ENCODE measurements at regions not wholly inside any gene's neighbourhood (a gene's known extent, or its start where the extent isn't known, plus 50 kb on each side); places are given as distances from the start of the nearest gene placed in this dataset.

DNA sequence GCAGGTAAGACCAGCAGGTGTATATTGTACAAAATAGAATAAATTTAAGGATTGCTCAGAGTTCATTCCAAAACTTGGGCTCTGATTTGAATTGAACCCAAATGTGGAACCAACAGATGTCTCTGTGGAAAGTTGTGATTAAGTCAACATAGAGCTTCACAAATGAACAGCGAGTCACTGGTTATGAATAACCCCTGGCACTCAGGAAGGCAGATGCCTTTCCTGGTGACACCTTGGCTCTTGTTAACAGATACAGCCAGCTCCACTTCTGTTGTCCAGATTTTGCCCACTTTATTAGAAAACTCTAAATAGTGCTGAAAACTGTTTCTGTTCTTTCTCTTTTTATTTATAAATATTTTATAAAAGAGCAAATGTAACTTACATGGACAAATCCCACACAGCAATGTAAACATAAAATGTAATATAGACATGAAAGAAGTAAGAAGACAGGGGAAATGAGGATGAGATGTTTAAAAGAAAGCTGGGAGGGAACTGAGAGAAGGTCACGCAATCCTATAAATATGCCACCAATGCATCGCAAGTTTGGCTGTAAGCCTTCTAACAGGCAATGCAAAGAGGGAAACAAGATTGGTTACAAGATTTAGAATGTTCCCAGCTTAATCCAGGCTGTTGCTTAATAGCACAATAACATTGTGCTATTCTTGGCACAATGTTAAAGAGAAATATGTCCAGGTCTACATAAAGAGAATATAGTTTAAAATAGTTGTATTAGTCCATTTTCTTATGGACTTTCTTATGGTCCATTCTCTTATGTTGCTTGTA is 495.5 kb downstream of the TAFA4 start:
- Histone ChIP-seq H3K27ac (peak overlapping the region; percentile 32), H3K4me3 (no peak overlapping the region), H3K9me3 (no peaks in the 10 kb centered on the region), H3K36me3 (ENCODE audit: insufficient read depth in 1 of 2, low read depth in 1 of 2) (no peaks in the 10 kb centered on the region), H3K27me3 (ENCODE audit: insufficient read depth in 3 of 3, low read length in 2 of 3) (no peaks in the 10 kb centered on the region), H3K4me1 (no peaks in the 10 kb centered on the region)
- TF ChIP-seq, protein P1, sequence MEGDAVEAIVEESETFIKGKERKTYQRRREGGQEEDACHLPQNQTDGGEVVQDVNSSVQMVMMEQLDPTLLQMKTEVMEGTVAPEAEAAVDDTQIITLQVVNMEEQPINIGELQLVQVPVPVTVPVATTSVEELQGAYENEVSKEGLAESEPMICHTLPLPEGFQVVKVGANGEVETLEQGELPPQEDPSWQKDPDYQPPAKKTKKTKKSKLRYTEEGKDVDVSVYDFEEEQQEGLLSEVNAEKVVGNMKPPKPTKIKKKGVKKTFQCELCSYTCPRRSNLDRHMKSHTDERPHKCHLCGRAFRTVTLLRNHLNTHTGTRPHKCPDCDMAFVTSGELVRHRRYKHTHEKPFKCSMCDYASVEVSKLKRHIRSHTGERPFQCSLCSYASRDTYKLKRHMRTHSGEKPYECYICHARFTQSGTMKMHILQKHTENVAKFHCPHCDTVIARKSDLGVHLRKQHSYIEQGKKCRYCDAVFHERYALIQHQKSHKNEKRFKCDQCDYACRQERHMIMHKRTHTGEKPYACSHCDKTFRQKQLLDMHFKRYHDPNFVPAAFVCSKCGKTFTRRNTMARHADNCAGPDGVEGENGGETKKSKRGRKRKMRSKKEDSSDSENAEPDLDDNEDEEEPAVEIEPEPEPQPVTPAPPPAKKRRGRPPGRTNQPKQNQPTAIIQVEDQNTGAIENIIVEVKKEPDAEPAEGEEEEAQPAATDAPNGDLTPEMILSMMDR (IDR thresholded peaks at IDR 0.05): no peak
- 42 to 68% (median 48%) methylated on average over 3 of the region's 3 CpGs for WGBS, 3 donors
- ATAC-seq: peak; percentile 81 to 98 (median 94)
- intact Hi-C loops (cut with DNase I): no loop called here
- no peak for DNase-seq

DNA sequence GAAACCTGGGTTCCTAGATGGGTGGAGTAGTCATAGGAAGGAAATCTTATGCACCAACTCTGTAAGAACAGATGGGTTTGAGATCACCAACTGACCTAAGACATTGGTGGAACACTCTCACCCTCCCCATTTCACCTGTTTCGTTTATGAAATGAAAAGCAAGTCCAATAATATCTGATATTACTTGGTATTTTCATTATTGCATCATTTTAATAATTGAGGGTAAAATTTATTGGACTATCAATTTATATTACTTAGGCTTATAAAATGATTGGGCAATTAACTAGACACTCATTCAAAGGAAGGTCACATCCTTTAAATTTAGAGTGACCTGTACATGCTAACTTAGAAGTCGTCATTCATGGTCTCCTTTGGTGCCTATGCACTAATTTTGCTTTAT is 503.9 kb downstream of the TAFA4 start:
- intact Hi-C loops (cut with DNase I): no loop called here
- Histone ChIP-seq H3K4me3 (no peak overlapping the region), H3K9me3 (no peaks in the 10 kb centered on the region), H3K4me1 (no peaks in the 10 kb centered on the region), H3K36me3 (ENCODE audit: insufficient read depth in 1 of 2, low read depth in 1 of 2) (no peaks in the 10 kb centered on the region), H3K27me3 (ENCODE audit: insufficient read depth in 3 of 3, low read length in 2 of 3) (no peaks in the 10 kb centered on the region), H3K27ac (no peak overlapping the region)
- 79 to 81% (median 80%) methylated on average over 2 of the region's 2 CpGs for WGBS, 3 donors
- no peak for ATAC-seq
- TF ChIP-seq, protein P1 (IDR thresholded peaks at IDR 0.05): no peak
- no peak for DNase-seq

DNA sequence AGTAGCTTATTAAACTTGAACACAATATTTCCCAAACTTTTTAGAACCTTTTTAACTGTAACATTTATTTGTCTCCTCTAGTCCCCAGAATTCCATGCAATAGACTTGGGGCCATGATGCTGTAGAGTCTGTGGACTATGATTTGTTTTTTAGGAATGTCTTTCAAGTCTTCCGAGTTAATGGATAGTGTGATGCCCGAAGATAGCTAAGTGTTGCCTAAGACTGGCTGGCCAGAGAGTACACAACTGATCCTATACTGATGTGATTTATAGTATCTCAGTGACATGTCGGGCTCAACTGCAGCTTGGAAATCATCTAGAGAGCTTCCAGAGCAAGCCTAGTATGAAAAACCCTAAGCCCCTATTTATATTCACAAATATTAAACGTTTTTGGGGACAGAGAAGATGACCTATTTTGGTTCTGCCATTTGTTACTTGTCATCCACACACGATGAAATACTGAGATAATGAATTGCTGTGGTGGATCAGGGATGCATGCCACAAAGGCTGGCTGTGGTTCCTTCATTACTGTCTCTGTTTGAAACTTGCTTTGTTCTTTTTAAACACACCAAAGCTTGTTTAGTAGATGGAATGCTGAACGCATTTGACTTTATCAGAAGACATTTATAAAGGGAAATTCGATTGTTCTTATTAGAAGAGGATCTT is 507.4 kb downstream of the TAFA4 start:
- Histone ChIP-seq H3K9me3 (no peaks in the 10 kb centered on the region), H3K36me3 (ENCODE audit: insufficient read depth in 1 of 2, low read depth in 1 of 2) (no peaks in the 10 kb centered on the region), H3K27me3 (ENCODE audit: insufficient read depth in 3 of 3, low read length in 2 of 3) (peaks cover 0 to 3% (median 0%) of the 10 kb centered on the region in 3 donors), H3K4me1 (no peaks in the 10 kb centered on the region), H3K27ac (no peak overlapping the region), H3K4me3 (no peak overlapping the region)
- intact Hi-C loops (cut with DNase I): no loop called here
- ATAC-seq: peak; percentile 77 to 98 (median 88)
- WGBS, 3 donors: 24 to 40% (median 24%) methylated on average over 7 of the region's 7 CpGs
- TF ChIP-seq, protein P1 (IDR thresholded peaks at IDR 0.05): no peak
- no peak for DNase-seq

DNA sequence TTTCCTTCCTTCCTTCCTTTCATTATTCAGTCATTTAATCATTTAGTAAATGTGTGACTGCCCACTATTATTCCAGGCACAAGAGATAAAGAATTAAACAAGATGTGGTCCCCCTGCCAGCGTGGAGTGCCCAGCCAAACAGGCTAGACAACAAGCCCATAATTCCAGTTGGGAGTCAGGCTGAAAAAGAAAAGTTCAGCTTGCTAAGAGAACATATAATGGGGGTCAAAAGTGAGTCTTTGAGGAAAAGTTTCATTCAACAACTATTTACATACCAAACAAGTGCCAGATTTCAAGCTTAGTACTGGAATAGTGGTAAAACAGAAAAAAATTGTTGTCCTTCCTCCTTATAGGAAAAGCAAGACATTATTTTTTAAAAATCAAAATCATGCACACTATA is 523.7 kb downstream of the TAFA4 start:
- no peaks in the 10 kb centered on the region for H3K36me3 ChIP-seq (ENCODE audit: insufficient read depth in 1 of 2, low read depth in 1 of 2)
- TF ChIP-seq, protein P1 (IDR thresholded peaks at IDR 0.05): no peak
- no peaks in the 10 kb centered on the region for H3K9me3 ChIP-seq
- no peaks in the 10 kb centered on the region for H3K27me3 ChIP-seq (ENCODE audit: insufficient read depth in 3 of 3, low read length in 2 of 3)
- no peaks in the 10 kb centered on the region for H3K4me1 ChIP-seq
- DNase-seq (no peak), ATAC-seq (no peak)
- WGBS, 3 donors: 54 to 84% (median 79%) methylated on average over 1 of the region's 1 CpG
- intact Hi-C loops (cut with DNase I): no loop called here
- H3K27ac ChIP-seq: no peak overlapping the region
- no peak overlapping the region for H3K4me3 ChIP-seq
